Gastroesophageal sphincter (tissue), 3 donors: ENCODE measurements at regions not wholly inside any gene's neighbourhood (a gene's known extent, or its start where the extent isn't known, plus 50 kb on each side); places are given as distances from the start of the nearest gene placed in this dataset.

Source experiments
- CTCF ChIP-seq, 4 experiments: fragments of 200-600 bp in 2 of 4; fragments of 450-650 bp in 2 of 4; sonication (generic) in 1 of 4; IDR thresholded peaks; one replicate each; pipeline ENCODE4 v1.5.1; 2017 to 2019; ENCODE audit warnings: antibody characterized with exemption in 4 of 4, mild to moderate bottlenecking in 2 of 4, moderate library complexity in 2 of 4
- EP300 ChIP-seq: sonication (generic); formaldehyde crosslinking; IDR thresholded peaks from one replicate; pipeline ENCODE4 v1.6.1; 2017; ENCODE audit warnings: antibody characterized with exemption, mild to moderate bottlenecking
- POLR2A ChIP-seq, 2 donors: fragments of 450-650 bp; IDR thresholded peaks; one replicate each; pipeline ENCODE4 v1.6.1; 2017; ENCODE audit warnings: antibody characterized with exemption in 2 of 2, mild to moderate bottlenecking in 2 of 2, moderate library complexity in 1 of 2
- POLR2AphosphoS5 ChIP-seq: sonication (generic); formaldehyde crosslinking; IDR thresholded peaks from one replicate; pipeline ENCODE4 v1.6.1; 2017; ENCODE audit warnings: antibody characterized with exemption

- TF ChIP-seq CTCF (IDR thresholded peaks at IDR 0.05) (no peak), POLR2A (IDR thresholded peaks at IDR 0.05) (no peak), POLR2AphosphoS5 (no peak), EP300 (no peak)
Observed at GRCh38 chr7:98488167-98488566, 87.3 kb upstream of the BAIAP2L1 start.
